Mucosa of rectum (tissue), 2 donors: ENCODE measurements at regions not wholly inside any gene's neighbourhood (a gene's known extent, or its start where the extent isn't known, plus 50 kb on each side); places are given as distances from the start of the nearest gene placed in this dataset.

ENCODE experiments used
- H3K27ac ChIP-seq, 2 donors: one replicate each; pipeline ENCODE4 v1.7.0; 2013; ENCODE audit warnings: inconsistent platforms in 2 of 2, low read depth in 2 of 2, low read length in 2 of 2
- H3K27me3 ChIP-seq, 2 donors: one replicate each; pipeline ENCODE4 v1.7.0; 2013; ENCODE audit warnings: low read length in 2 of 2; ENCODE audit not compliant: control insufficient read depth in 2 of 2, insufficient read depth in 2 of 2
- H3K36me3 ChIP-seq, 2 donors: one replicate each; pipeline ENCODE4 v1.7.0; 2013; ENCODE audit warnings: low read length in 2 of 2; ENCODE audit not compliant: control insufficient read depth in 2 of 2, insufficient read depth in 2 of 2
- H3K4me1 ChIP-seq, 2 donors: one replicate each; pipeline ENCODE4 v1.7.0; 2013; ENCODE audit warnings: low read length in 2 of 2, mild to moderate bottlenecking in 1 of 2; ENCODE audit not compliant: control insufficient read depth in 2 of 2, insufficient read depth in 2 of 2
- H3K4me3 ChIP-seq, 2 donors: one replicate each; pipeline ENCODE4 v1.7.0; 2013; ENCODE audit warnings: low read length in 2 of 2
- H3K9ac ChIP-seq, 2 donors: one replicate each; pipeline ENCODE4 v1.7.0; 2013; ENCODE audit warnings: low read length in 2 of 2, low read depth in 1 of 2, mild to moderate bottlenecking in 1 of 2
- H3K9me3 ChIP-seq, 2 donors: one replicate each; pipeline ENCODE4 v1.7.0; 2013; ENCODE audit warnings: low read length in 2 of 2; ENCODE audit not compliant: control insufficient read depth in 2 of 2
- donor health status: healthy.
- donor health status: Normal muscosa, but diverticular disease.

DNA sequence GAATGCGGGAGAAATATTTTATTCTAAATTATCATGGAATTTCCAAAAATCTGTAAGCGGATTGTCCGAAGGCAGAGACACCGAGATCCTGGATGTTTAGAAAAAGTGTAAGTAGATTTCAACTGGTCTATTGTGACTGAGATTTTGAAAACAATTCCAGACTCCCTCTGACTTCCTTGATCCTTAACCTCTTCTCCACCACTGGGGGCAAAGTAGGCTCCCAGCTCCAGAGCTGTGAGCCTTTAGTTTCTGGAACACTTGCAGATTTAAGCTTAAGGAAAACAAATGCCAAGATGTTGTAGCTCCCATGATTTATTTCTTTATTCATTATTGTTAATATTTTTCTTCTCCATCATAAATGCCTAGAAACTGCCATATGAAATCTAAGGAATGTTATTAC, 1320.5 kb upstream of the SEL1L start:
- no peaks in the 10 kb centered on the region for H3K9me3 ChIP-seq
- no peak overlapping the region for H3K9ac ChIP-seq
- H3K27ac ChIP-seq = no peak overlapping the region
- no peak overlapping the region for H3K4me3 ChIP-seq
- H3K4me1 ChIP-seq = no peaks in the 10 kb centered on the region
- no peaks in the 10 kb centered on the region for H3K27me3 ChIP-seq
- no peaks in the 10 kb centered on the region for H3K36me3 ChIP-seq

DNA sequence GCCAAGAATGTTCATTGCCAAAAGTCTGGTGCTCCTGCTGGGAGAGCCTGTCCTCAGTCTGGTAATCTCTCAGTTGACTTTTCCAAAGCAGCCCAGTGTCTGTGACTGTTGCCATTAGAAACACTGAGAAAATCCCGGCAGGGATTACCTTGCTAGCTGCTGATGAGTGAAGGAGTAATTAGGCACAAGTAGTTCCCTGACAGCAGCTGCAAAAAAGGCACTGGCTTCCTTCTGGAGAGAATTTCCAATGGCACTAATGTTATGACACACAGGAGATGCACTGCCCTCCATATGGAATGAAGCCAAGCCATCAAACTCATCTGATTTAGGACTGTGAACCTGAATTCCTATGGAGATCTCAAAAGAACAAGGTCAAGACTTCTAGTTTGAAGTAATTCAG, 1321.2 kb upstream of the SEL1L start:
- Histone ChIP-seq H3K27ac (no peak overlapping the region), H3K36me3 (no peaks in the 10 kb centered on the region), H3K9me3 (no peaks in the 10 kb centered on the region), H3K4me3 (no peak overlapping the region), H3K9ac (no peak overlapping the region), H3K27me3 (no peaks in the 10 kb centered on the region), H3K4me1 (no peaks in the 10 kb centered on the region)

DNA sequence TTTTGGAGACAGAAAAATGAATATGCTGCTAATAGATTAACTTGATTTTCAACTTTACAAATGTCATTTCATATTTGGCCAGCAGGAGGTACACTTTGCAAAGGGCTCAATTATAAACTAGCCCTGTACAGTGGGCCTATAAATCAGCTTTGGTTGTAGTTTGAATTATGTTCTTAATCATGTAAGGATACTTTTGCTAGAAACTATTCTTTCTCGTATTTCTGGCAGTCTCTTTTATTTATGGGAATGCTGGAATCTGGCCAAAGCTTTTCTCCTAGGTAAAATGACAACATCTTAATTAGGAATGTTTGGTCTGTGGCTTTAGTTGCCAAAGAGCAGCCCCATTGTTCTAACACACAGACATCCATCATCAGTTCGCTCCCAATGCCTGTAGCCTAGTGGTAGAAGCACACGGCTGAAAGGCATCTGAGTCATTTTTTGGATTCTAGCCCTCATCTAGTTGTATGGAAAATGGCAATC, 1322.3 kb upstream of the SEL1L start:
- H3K9me3 ChIP-seq = no peaks in the 10 kb centered on the region

DNA sequence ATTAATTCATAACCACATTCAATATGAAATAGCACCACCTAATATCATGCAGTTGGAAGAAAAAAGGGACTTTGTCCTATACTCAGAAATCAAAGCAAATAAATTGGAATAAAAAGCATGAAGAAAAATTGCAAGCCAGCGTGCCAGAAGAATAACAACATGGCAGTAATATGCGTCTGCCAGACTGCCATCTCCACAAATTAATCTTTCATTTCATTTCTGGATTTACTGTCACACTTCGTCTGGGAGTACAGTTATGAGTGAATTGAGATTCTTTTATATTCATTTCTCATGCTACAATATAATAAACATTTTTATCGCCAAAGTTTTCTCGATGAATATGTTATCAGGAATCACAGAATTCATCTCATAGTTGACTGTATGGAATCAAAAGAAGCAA, 1327.7 kb upstream of the SEL1L start:
- Histone ChIP-seq H3K27me3 (no peaks in the 10 kb centered on the region), H3K27ac (no peak overlapping the region), H3K4me3 (no peak overlapping the region), H3K9ac (no peak overlapping the region), H3K36me3 (no peaks in the 10 kb centered on the region), H3K4me1 (no peaks in the 10 kb centered on the region), H3K9me3 (peaks cover 0 to 3% of the 10 kb centered on the region in 2 donors)

More for the DNA sequence above, 1322.3 kb upstream of the SEL1L start:
- H3K4me3 ChIP-seq = no peak overlapping the region
- H3K27me3 ChIP-seq = no peaks in the 10 kb centered on the region
- no peaks in the 10 kb centered on the region for H3K4me1 ChIP-seq
- H3K27ac ChIP-seq = no peak overlapping the region
- no peak overlapping the region for H3K9ac ChIP-seq
- no peaks in the 10 kb centered on the region for H3K36me3 ChIP-seq

DNA sequence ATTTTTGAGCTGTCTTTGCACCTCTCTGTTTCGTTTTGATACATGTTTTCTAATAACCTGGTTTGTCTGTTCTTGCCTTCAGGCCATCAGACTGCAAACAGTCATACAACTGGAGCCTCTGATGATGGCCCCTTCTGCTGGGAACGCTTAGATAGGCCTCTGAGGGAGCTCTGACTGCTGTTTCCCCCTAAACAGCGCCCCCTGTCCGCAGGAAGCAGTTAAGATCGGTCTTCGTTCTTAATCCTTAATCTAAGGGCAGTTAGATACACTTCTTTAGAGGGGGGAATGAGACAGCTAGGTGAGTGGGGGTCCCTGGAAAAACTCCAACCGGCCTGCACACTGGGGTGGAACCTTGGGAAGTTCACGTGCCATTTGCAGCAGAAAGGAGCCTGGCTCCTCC, 1338.8 kb upstream of the SEL1L start:
- no peak overlapping the region for H3K9ac ChIP-seq
- H3K9me3 ChIP-seq = peaks cover 0 to 3% of the 10 kb centered on the region in 2 donors
- H3K27me3 ChIP-seq = no peaks in the 10 kb centered on the region
- no peaks in the 10 kb centered on the region for H3K36me3 ChIP-seq
- no peak overlapping the region for H3K4me3 ChIP-seq
- H3K4me1 ChIP-seq = no peaks in the 10 kb centered on the region
- no peak overlapping the region for H3K27ac ChIP-seq

DNA sequence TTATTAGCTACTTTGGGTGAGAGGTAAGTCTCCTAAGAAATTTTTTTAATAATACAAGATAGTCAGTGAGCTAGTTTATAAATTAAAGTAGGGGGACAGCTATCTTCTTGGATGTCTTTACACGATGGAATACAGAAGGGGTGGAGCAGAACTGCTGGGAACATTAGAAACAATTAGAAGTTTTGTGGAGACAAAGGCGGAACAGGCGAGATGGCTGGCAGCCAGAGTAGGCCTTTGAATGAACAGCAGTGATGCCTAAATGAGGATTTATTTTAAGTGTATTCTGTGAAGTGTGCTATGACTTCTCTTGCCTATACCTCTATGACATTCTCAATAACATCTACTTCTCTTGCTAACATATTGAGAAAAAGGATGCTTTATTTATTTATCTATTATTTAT, 1345.3 kb upstream of the SEL1L start:
- Histone ChIP-seq H3K9ac (no peak overlapping the region), H3K27me3 (no peaks in the 10 kb centered on the region), H3K36me3 (no peaks in the 10 kb centered on the region), H3K4me1 (no peaks in the 10 kb centered on the region), H3K9me3 (peaks cover 0 to 3% of the 10 kb centered on the region in 2 donors), H3K27ac (no peak overlapping the region), H3K4me3 (no peak overlapping the region)

DNA sequence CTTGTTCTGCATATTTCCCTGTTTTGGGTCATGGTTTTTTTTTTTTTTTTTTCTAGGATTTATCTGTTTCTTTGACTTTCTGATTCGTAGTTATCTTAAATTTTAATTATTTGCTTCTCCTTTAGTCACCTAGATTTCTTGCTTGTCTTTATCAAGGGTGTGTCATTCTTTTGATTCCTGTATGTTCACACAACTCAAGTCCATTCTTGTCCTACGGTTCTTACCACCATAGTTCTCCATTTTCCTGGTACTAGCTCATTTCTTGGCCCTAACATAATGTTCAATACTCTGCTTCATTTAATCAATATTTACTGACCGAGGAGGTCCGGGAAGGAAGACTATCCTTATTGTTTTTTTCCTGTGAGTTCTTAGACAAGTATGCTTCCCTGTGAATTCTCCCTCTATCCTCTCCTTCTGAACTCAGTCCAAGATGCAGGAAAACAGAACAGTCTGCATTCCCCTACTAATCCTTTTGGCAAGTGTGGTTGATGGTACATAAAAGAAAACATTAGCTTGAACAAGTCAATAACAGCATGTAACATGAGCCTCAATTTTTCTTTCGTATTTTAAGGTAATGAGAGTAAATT, 1346.4 kb upstream of the SEL1L start:
- Histone ChIP-seq H3K27me3 (no peaks in the 10 kb centered on the region), H3K36me3 (no peaks in the 10 kb centered on the region), H3K9ac (no peak overlapping the region), H3K4me3 (no peak overlapping the region), H3K4me1 (no peaks in the 10 kb centered on the region), H3K27ac (no peak overlapping the region), H3K9me3 (peaks cover 0 to 3% of the 10 kb centered on the region in 2 donors)

DNA sequence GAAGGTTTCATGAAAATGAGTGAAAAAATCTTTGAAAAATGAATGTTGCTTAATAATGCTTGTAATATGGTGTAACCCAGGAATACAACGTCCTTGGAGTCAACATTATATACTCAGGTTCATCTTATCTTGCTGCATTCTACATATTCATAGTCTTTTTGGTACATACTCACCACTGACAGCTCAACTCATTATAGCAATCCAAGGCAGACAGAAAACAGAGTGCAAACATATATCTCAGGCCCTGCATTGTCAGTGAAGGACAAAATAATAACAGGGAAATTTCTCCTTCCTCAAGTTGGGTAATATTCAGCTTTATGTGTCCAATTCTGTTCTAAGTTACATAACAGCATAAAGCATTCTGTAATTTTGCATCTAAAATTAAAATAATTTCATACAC, 1353.0 kb upstream of the SEL1L start:
- no peak overlapping the region for H3K9ac ChIP-seq
- H3K4me3 ChIP-seq = no peak overlapping the region
- no peaks in the 10 kb centered on the region for H3K27me3 ChIP-seq
- no peaks in the 10 kb centered on the region for H3K36me3 ChIP-seq
- H3K27ac ChIP-seq = no peak overlapping the region
- H3K9me3 ChIP-seq = no peaks in the 10 kb centered on the region
- H3K4me1 ChIP-seq = no peaks in the 10 kb centered on the region

DNA sequence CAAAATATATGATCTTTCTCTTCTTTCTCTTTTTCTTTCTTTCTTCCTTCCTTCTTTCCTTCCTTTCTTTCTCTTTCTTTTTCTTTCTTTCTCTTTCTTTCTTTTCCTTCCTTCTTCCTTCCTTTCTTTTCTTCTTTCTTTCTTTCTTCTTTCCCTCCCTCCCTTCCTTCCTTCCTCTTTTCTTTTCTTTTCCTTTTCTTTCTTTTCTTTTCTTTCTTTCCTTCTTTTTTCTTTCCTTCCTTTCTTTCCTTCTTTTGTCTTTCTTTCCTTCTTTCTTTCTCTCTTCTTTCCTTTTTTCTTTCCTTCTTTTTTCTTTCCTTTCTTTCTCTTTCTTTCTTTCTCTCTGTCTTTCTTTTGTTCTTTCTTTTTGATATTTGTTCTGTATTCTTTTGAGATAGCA, 1356.0 kb upstream of the SEL1L start:
- Histone ChIP-seq H3K9ac (no peak overlapping the region), H3K9me3 (no peaks in the 10 kb centered on the region), H3K4me1 (no peaks in the 10 kb centered on the region), H3K4me3 (no peak overlapping the region), H3K27me3 (no peaks in the 10 kb centered on the region), H3K27ac (no peak overlapping the region), H3K36me3 (no peaks in the 10 kb centered on the region)

DNA sequence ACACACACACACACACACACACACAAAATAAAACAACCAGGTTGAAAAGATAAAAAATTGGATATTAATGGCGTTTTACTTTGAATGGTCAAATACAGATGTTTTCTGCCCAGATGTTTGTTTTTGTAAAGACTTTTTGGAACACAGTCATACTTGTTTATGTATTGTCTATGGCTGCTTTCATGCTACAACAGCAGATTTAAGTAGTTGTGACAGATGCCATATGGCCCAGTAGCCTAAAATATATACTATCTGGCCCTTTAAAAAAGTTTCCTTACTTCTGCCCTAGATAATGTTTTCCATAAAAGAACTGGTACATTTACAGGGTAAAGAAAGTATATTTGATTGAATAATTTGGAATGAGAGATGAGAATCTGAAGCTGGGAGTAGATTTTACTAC, 1362.8 kb upstream of the SEL1L start:
- no peaks in the 10 kb centered on the region for H3K4me1 ChIP-seq
- no peak overlapping the region for H3K9ac ChIP-seq
- H3K9me3 ChIP-seq = no peaks in the 10 kb centered on the region
- H3K36me3 ChIP-seq = no peaks in the 10 kb centered on the region
- H3K27ac ChIP-seq = no peak overlapping the region
- no peak overlapping the region for H3K4me3 ChIP-seq
- H3K27me3 ChIP-seq = no peaks in the 10 kb centered on the region
